ENCODE measurements at regions not wholly inside any gene's neighbourhood (a gene's known extent, or its start where the extent isn't known, plus 50 kb on each side); places are given as distances from the start of the nearest gene placed in this dataset.

GRCh38 chr11:128022761-128023160 lies 564.6 kb downstream of the ETS1 start:
- TF ChIP-seq MYC (IDR thresholded peaks at IDR 0.05; ENCODE audit: low read depth, low read length) = no peak
- no peak for TF ChIP-seq CTCF (IDR thresholded peaks at IDR 0.05; ENCODE audit: extremely low read depth in 1 of 2, insufficient read depth in 1 of 2, low read depth in 1 of 2, low read length in 2 of 2)
- TF ChIP-seq POLR2AphosphoS5 (IDR thresholded peaks at IDR 0.05; ENCODE audit: insufficient read depth, low read depth, low read length) = no peak
- no peak for TF ChIP-seq EZH2 (IDR thresholded peaks at IDR 0.05; ENCODE audit: borderline replicate concordance, low read depth, low read length, severe bottlenecking)
- TF ChIP-seq POLR2A (IDR thresholded peaks at IDR 0.05; ENCODE audit: low read depth, low read length) = no peak

Data from endothelial cell of umbilical vein (primary cell).